ENCODE measurements at regions not wholly inside any gene's neighbourhood (a gene's known extent, or its start where the extent isn't known, plus 50 kb on each side); places are given as distances from the start of the nearest gene placed in this dataset.

DNA sequence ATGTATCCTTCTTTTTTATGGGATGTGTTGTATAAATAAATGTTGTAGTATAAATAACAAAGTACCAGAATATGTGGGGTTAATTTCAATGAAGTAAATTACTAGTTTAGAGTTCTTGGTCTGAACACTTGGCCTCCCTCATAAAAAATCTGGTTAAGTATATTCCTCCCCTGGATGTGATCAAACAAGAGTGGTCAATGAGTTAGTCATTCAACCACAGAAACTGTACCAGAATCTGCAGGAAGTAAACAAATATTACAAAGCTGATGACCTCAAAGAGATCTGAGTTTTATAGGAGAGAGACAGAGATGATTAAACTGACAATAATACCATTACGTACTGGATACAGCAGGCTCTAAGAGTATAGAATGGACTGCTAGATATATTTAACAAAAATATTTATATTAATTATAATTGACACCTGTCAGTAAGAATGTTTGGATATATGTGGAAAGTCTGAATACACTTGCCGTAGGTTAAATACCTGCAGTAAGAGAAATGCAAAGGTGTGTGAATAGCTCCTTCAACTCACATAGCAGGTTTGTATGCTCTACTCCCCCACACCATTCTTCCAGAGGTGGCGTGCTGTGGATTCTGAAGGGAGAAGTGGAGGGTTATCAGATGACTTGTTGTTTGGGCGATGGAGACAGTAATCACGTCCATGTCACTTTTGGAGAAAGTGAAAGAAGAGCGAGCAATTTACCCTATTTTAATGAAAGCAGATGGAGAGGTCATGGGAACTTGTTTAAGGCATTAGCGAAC lies 108.3 kb upstream of the LRATD1 start:
- peak; percentile 86 for DNase-seq (ENCODE audit: low read depth)

GRCh38 chr2:14524803-14525080 lies 107.8 kb upstream of the LRATD1 start:
- no peak for DNase-seq (ENCODE audit: low read depth)

DNA sequence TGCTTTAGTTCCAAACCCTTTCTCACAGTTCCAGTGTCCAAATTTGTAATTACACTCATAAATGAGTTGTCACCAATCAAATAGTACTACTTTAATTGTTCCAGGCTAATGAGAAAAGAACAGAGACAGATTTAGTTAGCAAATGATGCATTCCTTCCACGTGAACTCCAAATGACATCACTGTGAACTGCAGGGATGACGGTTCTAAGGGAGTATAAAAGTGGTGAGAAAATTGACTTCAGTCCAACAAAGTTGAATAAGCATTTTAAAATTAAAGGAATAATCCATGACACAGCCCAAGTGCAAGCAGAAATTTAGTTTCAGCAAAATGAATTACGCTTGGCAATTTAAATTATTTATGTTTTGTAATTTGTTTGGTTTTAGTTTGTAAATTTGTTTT lies 102.0 kb upstream of the LRATD1 start:
- peak; percentile 42 for DNase-seq (ENCODE audit: low read depth)

DNA sequence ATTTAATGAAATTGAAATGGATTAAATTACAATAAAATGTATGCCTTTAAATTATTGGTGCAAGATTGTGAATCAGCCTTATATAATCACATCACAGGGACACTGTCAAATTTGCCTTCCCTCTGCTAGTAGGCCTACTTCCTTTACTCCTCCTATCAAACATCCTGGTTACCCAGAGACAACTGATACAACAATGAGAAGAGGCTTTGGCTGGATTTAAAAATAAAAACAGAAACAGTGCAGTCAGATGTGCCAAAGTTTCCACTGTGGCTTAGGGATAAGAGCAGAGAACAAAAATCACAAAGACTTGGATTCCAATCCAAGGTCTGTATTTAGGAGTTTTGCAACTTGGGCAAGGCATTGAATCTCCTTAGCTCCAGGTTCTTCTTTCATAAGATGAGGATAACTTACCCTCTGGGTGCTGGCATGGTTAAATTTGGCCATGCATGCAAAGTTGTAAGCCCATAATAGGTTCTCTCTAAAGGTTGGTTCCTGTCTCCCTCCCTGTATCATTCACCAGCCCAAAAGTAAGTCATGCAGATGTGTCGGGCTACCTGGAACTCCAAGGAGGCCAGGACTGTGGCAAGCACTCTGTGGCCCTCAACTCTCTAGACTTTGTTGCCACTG lies 99.3 kb upstream of the LRATD1 start:
- DNase-seq (ENCODE audit: low read depth), result no peak

- DNase-seq (ENCODE audit: low read depth), result no peak
Observed at GRCh38 chr2:14535156-14535555, 97.4 kb upstream of the LRATD1 start.

DNA sequence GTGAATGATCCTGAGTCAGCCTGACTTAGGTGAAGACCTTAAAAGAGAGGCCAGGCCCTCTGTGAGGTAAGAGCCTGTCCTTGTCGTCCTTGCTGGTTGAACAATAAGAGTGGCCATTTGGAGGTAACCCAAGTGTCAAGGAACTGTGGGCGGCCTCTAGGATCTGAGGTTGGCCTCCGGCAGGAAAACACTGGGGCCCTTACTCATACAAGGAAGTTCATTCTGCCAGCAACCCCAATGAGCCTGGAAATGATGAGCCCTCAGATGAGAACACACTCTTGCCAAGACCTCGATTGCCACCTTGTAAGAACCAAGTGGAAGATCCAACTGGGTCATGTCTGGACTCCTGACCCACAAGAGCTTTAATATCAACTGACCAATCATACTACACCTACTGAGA lies 95.5 kb upstream of the LRATD1 start:
- no peak for DNase-seq (ENCODE audit: low read depth)

- no peak for DNase-seq (ENCODE audit: low read depth)
Observed at GRCh38 chr2:14540015-14540414, 92.5 kb upstream of the LRATD1 start.

- no peak for DNase-seq (ENCODE audit: low read depth)
Observed at GRCh38 chr2:14543284-14543683, 89.2 kb upstream of the LRATD1 start.

- DNase-seq (ENCODE audit: low read depth), result no peak
Observed at GRCh38 chr2:14544247-14544646, 88.3 kb upstream of the LRATD1 start.

DNA sequence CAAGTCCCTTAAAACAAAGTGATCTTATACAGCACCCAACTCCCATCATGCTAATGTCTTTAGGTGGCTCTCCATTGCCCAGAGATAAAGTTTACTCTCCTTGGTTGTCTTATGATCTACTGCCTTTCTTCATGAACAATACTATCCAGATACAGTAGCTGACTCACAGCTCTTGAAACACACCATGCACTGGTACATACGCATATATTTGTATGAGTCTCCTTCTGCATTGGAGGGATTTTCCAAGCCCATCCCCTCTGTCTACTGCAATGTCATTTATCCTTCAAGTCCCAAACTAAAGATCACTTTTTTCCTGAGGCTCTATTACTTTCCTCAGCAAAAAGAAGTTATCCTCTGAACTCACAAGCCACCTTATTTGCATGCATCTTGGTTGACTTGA lies 84.7 kb upstream of the LRATD1 start:
- DNase-seq (ENCODE audit: low read depth), result no peak

- DNase-seq (ENCODE audit: low read depth), result no peak
Observed at GRCh38 chr2:14550658-14551057, 81.9 kb upstream of the LRATD1 start.

- DNase-seq (ENCODE audit: low read depth), result no peak
Observed at GRCh38 chr2:14551069-14551468, 81.4 kb upstream of the LRATD1 start.

DNA sequence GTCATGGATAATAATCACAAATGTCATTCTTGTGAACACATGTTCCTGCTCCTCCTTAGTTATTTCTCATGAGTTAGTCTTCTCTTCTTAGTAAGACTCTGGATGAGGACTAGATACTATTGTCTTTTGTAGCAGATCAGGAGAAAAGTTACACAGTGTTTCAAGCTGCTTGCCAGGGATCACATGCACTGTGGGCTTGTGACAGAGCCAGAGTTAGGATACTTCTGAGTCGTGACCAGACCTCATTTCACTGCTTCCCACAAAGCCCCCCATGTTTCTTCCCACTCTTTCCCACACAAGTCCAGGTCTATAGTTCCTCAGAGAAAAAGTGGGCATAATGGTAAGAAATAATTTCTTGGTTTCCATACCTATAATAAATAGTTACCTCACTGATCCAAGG lies 80.2 kb upstream of the LRATD1 start:
- no peak for DNase-seq (ENCODE audit: low read depth)

DNA sequence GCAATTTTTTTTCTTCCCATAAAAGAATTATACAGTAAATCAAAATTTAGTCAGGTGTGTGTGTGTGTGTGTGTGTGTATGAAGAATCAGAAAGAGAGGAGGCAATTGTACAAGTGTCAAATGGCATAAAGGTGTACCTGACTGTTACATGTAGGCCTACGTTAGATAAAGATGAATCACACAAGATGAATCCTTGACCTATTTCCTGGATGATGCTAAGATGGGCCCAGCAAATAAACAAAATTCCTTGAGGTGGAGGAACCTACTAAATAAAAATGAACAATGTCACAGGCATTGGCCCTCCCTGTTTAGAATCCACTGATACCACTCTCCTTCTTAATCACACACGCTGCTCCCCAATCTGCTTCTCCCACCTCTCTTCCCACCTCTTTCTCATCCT lies 79.7 kb upstream of the LRATD1 start:
- no peak for DNase-seq (ENCODE audit: low read depth)

DNA sequence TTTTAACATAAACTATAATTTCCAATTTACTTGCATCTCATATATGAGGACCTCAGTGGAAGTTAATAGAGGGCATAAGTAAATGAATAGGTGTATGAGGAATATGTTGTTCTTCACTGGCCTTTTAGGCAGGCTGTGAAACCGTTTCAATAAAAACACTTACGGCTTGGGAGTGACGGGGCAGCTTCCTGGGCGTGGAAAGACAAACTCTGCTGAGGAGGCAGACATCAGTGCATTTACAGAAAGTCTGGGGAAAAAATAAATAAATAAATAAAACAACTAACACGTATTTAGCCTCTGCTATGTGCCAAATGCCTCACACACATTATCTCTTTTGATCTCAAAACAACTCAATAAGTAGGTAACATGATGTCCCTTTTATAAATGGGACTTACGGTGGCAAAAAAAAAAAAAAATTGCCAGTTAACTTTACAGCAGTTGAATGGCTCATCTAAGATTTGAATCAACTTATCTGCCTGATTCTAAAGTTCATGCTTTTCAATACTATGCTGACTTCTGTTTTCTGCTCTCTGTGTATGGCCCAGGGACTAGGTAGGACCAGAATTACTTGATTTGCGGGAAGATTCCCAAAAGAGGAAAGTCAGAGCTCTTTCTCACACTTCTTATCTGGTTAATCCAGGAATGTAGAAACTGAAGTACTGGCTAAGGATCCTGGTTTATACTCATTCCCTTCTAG lies 77.5 kb upstream of the LRATD1 start:
- no peak for DNase-seq (ENCODE audit: low read depth)

DNA sequence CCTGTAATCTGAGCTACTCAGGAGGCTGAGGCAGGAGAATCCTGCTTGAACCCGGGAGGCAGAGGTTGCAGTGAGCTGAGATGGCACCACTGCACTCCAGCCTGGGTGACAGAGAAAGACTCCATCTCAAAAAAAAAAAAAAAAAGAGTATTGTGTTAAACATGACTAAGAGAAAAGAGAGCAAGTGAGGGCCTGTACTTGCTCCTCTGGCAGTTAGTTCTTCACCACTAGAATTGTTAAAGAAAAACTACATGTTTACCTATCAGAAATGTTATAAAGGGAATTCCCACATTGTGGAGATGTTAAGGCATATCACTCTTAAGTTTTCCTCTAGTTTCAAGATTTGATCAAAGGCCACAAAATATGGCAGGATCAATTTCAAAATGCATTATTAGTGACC lies 75.4 kb upstream of the LRATD1 start:
- no peak for DNase-seq (ENCODE audit: low read depth)

- no peak for DNase-seq (ENCODE audit: low read depth)
Observed at GRCh38 chr2:14557916-14558315, 74.6 kb upstream of the LRATD1 start.

DNA sequence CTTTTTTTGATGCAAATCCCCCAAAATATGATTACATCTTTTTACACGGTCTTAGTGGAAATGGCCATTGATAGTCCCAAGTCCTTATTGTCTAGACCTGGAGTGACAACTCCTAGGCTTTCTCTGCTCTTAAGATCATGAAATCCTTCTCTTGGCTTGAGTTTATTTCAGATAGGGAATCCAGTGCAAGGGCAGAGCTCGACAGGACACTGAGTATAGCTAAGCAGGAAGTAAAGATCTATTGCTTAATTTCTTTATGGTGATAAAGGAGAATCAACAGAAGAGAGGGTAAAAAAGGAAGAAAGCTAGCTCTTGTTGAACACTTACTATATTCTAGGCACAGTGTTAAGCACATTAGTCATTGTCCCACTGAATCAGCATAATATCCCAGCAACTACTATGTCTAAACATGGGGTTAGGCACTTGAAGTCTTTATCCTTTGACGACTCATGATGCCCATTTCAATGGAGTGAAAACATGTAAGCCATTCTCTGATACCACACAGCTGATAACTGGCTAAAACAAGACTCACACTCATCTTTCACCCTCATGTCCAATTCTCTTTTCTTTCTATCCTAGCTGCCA lies 74.1 kb upstream of the LRATD1 start:
- DNase-seq (ENCODE audit: low read depth), result no peak

- DNase-seq (ENCODE audit: low read depth), result no peak
Observed at GRCh38 chr2:14560716-14561115, 71.8 kb upstream of the LRATD1 start.

DNA sequence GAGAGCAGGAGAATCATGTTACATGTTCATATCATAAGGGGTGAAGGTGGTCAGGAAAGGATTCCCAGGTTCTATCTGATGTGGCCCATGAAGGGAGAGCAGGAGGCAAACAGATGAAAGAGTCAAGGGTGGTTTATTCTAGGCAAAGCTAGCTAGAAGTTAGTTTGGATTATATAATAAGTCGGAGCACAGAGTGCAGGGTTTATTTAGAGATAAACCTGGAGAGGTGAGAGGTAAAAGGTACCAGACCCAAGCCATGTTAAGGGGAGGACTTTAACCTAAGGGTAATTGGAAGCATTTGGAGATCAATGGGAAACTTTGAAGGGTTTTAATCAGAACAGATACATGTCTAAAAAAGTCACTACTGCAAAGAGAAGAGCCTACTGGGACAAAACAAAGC lies 69.2 kb upstream of the LRATD1 start:
- no peak for DNase-seq (ENCODE audit: low read depth)

- DNase-seq (ENCODE audit: low read depth), result no peak
Observed at GRCh38 chr2:14565666-14566065, 66.9 kb upstream of the LRATD1 start.

- no peak for DNase-seq (ENCODE audit: low read depth)
Observed at GRCh38 chr2:14567561-14567960, 65.0 kb upstream of the LRATD1 start.

DNA sequence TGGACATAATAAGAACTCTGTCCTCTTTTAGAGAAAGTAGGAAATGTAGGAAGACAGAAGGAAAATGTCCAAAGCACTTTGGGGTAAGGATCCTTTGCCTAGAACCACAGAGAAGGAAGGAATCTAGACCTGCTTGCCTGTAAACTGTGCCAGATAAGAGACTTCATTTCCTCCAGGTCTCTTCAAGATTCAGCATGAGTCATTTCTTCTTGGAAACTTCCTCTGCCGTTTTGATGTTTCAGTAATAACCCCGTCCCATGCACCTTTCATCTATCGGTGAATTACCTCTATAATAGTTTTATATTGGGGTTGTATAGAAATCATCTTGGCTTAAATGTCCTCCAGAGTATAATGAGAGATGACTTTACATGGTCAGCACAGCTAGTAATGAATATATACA lies 63.2 kb upstream of the LRATD1 start:
- DNase-seq (ENCODE audit: low read depth), result no peak
